ENCODE measurements at regions not wholly inside any gene's neighbourhood (a gene's known extent, or its start where the extent isn't known, plus 50 kb on each side); places are given as distances from the start of the nearest gene placed in this dataset.

DNA sequence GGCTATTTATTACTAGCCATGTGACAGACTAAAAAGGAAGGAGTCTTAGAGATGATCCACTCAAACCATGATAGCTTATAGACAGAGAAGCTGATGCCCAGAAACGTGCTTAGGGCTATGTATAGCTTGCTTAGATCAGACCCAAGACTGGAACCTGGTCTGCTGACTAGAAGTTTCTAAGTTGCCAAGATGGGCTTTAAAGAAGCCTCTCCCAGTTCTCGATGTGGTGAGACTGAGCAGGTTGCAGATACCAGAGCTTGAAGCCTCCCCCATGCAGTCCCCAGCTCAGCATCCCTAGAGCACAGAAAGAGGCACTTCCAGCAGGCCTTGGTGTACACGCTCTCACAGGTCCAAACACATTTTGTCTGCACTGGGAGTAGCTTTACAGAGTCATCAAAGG is 51.1 kb upstream of the ATP10B start:
- intact Hi-C loops (cut with micrococcal nuclease) = no loop called here
- Histone ChIP-seq H2AFZ (ENCODE audit: low read depth, low read length, poor library complexity, severe bottlenecking) (no peak overlapping the region), H3K9me3 (ENCODE audit: control insufficient read depth in 1 of 2, insufficient read depth in 1 of 2, low read depth in 1 of 2, low read length in 2 of 2) (no peaks in the 10 kb centered on the region), H3K4me3 (replicated peaks in 1 of 2; ENCODE audit: low read depth in 1 of 2, low read length in 2 of 2) (no peak overlapping the region), H3K36me3 (ENCODE audit: control insufficient read depth in 1 of 2, insufficient read depth in 2 of 2, low read length in 2 of 2) (no peaks in the 10 kb centered on the region), H3K79me2 (ENCODE audit: insufficient read depth, low read length) (no peaks in the 10 kb centered on the region), H4K20me1 (ENCODE audit: insufficient read depth) (no peaks in the 10 kb centered on the region), H3K27me3 (ENCODE audit: insufficient read depth, low read length) (no peaks in the 10 kb centered on the region), H3K27ac (ENCODE audit: low read depth, low read length) (no peak overlapping the region), H3K4me1 (ENCODE audit: control insufficient read depth in 1 of 2, insufficient read depth in 2 of 2, low read length in 2 of 2) (no peaks in the 10 kb centered on the region), H3K4me2 (ENCODE audit: low read length) (no peak overlapping the region), H3K9ac (ENCODE audit: low read length) (no peak overlapping the region), H3K9me2 (ENCODE audit: insufficient read depth) (no peaks in the 10 kb centered on the region)
- ChIA-PET POLR2A (no interaction called here), RAD21 (ENCODE audit: low non-redundant PET in 1 of 2, low total read pairs in 2 of 2, uncharacterized antibody in 2 of 2, unreplicated experiment in 2 of 2) (no interaction called here), CTCF (no interaction called here)
- ATAC-seq (no peak), DNase-seq (ENCODE audit: low read depth, low spot score) (no peak)
- BruUV-seq (replicated peaks) = no TSS peak
- TF ChIP-seq TCF7L2 (IDR thresholded peaks at IDR 0.05; ENCODE audit: borderline replicate concordance, extremely low read depth, insufficient read depth, insufficient read length) = no peak
- TF ChIP-seq, protein P1, sequence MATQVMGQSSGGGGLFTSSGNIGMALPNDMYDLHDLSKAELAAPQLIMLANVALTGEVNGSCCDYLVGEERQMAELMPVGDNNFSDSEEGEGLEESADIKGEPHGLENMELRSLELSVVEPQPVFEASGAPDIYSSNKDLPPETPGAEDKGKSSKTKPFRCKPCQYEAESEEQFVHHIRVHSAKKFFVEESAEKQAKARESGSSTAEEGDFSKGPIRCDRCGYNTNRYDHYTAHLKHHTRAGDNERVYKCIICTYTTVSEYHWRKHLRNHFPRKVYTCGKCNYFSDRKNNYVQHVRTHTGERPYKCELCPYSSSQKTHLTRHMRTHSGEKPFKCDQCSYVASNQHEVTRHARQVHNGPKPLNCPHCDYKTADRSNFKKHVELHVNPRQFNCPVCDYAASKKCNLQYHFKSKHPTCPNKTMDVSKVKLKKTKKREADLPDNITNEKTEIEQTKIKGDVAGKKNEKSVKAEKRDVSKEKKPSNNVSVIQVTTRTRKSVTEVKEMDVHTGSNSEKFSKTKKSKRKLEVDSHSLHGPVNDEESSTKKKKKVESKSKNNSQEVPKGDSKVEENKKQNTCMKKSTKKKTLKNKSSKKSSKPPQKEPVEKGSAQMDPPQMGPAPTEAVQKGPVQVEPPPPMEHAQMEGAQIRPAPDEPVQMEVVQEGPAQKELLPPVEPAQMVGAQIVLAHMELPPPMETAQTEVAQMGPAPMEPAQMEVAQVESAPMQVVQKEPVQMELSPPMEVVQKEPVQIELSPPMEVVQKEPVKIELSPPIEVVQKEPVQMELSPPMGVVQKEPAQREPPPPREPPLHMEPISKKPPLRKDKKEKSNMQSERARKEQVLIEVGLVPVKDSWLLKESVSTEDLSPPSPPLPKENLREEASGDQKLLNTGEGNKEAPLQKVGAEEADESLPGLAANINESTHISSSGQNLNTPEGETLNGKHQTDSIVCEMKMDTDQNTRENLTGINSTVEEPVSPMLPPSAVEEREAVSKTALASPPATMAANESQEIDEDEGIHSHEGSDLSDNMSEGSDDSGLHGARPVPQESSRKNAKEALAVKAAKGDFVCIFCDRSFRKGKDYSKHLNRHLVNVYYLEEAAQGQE (IDR thresholded peaks at IDR 0.05; ENCODE audit: low read depth) = no peak
- TF ChIP-seq ZNF274 (IDR thresholded peaks at IDR 0.05; ENCODE audit: low read depth, low read length) = no peak
- TF ChIP-seq FOSL1 (IDR thresholded peaks at IDR 0.05; ENCODE audit: low read depth) = no peak
- no peak for TF ChIP-seq CBX3 (IDR thresholded peaks at IDR 0.05; ENCODE audit: low read depth)

Measured in HCT116 (cell line).